Dedifferentiated amniotic fluid mesenchymal stem cell (primary cell): ENCODE measurements at regions not wholly inside any gene's neighbourhood (a gene's known extent, or its start where the extent isn't known, plus 50 kb on each side); places are given as distances from the start of the nearest gene placed in this dataset.

Source experiments
- DNase-seq: peaks from one replicate; pipeline ENCODE4 v3.0.0-alpha.2; 2016; ENCODE audit errors: extremely low spot score

- no peak for DNase-seq
Measured at GRCh38 chr9:106526716-106527204, 336.2 kb upstream of the ZNF462 start.

GRCh38 chr9:106528158-106528557 is 334.8 kb upstream of the ZNF462 start:
- no peak for DNase-seq

GRCh38 chr9:106529616-106530015 is 333.4 kb upstream of the ZNF462 start:
- no peak for DNase-seq

GRCh38 chr9:106531491-106531890 is 331.5 kb upstream of the ZNF462 start:
- DNase-seq = no peak

- peak; percentile 4 for DNase-seq
Measured at GRCh38 chr9:106532306-106533015, 330.5 kb upstream of the ZNF462 start.

GRCh38 chr9:106534800-106535199 is 328.2 kb upstream of the ZNF462 start:
- no peak for DNase-seq

GRCh38 chr9:106535439-106535838 is 327.5 kb upstream of the ZNF462 start:
- no peak for DNase-seq

- no peak for DNase-seq
Measured at GRCh38 chr9:106557996-106558667, 304.8 kb upstream of the ZNF462 start.

- no peak for DNase-seq
Measured at GRCh38 chr9:106560540-106560939, 302.4 kb upstream of the ZNF462 start.

GRCh38 chr9:106575823-106576222 is 287.1 kb upstream of the ZNF462 start:
- no peak for DNase-seq

- no peak for DNase-seq
Measured at GRCh38 chr9:106576232-106576760, 286.7 kb upstream of the ZNF462 start.

- DNase-seq = no peak
Measured at GRCh38 chr9:106577121-106577520, 285.8 kb upstream of the ZNF462 start.

GRCh38 chr9:106580546-106580945 is 282.4 kb upstream of the ZNF462 start:
- DNase-seq = no peak

- no peak for DNase-seq
Measured at GRCh38 chr9:106581973-106582372, 281.0 kb upstream of the ZNF462 start.

GRCh38 chr9:106583751-106584150 is 279.2 kb upstream of the ZNF462 start:
- DNase-seq = no peak

- no peak for DNase-seq
Measured at GRCh38 chr9:106587042-106587441, 275.9 kb upstream of the ZNF462 start.

- DNase-seq = no peak
Measured at GRCh38 chr9:106588626-106589025, 274.3 kb upstream of the ZNF462 start.

- no peak for DNase-seq
Measured at GRCh38 chr9:106590759-106591505, 272.0 kb upstream of the ZNF462 start.

- no peak for DNase-seq
Measured at GRCh38 chr9:106593201-106593600, 269.8 kb upstream of the ZNF462 start.

- no peak for DNase-seq
Measured at GRCh38 chr9:106596984-106597383, 266.0 kb upstream of the ZNF462 start.

- no peak for DNase-seq
Measured at GRCh38 chr9:106600955-106601560, 261.9 kb upstream of the ZNF462 start.

GRCh38 chr9:106602344-106602743 is 260.6 kb upstream of the ZNF462 start:
- no peak for DNase-seq
